ENCODE measurements at regions not wholly inside any gene's neighbourhood (a gene's known extent, or its start where the extent isn't known, plus 50 kb on each side); places are given as distances from the start of the nearest gene placed in this dataset.

DNA sequence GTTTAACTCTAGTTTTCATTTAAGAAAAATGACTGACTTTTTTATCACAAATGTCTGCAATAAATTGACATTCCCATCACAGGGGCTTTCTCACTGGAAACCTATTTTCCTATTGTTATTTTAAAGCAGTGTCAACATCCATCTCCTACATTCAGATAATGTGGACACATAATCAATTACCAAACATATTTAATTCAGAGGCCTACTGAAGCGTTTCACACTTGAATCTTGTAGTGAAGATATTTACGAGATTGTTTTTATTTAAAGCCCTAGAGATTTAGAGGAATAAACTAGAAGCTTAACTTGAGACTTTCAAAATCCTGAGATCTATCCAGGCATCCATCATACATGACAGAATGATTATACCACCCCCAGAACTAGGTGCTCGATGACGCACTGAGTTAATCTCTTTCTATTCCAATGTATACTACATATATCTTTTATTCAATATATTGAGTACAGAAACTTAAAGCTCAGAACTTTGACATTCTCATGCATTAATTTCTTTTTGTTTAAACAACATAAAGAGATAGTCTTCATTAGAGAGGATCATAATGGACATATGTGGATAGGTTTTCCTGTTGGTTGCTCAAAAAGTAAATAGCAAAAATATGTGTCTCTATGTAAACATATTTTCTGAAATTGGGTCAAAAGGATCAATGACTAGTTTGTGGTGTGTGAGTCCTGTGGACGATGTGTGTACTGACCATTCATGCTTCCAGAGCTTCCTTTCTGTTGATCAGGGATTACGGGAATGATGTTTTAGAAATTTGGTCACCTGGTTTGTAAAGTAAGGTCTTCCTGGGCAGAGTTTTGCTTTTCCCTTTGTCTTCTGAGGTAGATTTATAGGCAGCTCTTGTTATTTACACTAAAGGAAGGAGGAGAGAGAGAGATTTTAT, 171.5 kb upstream of the HMCN1 start:
- Mint-ChIP-seq H3K9me3 (no peaks in the 10 kb centered on the region), H3K27ac (no peak overlapping the region), H3K27me3 (no peaks in the 10 kb centered on the region), H3K4me1 (peaks cover 45% of the 10 kb centered on the region), H3K36me3 (ENCODE audit: low read depth) (no peaks in the 10 kb centered on the region), H3K4me3 (no peak overlapping the region)
- DNase-seq, result no peak
- ChIA-PET POLR2A (no interaction called here), CTCF (no interaction called here)
- ATAC-seq (ENCODE audit: low read depth), result no peak
- intact Hi-C loops (cut with micrococcal nuclease), result no loop called here
- TF ChIP-seq, protein P1, sequence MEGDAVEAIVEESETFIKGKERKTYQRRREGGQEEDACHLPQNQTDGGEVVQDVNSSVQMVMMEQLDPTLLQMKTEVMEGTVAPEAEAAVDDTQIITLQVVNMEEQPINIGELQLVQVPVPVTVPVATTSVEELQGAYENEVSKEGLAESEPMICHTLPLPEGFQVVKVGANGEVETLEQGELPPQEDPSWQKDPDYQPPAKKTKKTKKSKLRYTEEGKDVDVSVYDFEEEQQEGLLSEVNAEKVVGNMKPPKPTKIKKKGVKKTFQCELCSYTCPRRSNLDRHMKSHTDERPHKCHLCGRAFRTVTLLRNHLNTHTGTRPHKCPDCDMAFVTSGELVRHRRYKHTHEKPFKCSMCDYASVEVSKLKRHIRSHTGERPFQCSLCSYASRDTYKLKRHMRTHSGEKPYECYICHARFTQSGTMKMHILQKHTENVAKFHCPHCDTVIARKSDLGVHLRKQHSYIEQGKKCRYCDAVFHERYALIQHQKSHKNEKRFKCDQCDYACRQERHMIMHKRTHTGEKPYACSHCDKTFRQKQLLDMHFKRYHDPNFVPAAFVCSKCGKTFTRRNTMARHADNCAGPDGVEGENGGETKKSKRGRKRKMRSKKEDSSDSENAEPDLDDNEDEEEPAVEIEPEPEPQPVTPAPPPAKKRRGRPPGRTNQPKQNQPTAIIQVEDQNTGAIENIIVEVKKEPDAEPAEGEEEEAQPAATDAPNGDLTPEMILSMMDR (IDR thresholded peaks at IDR 0.05), result no peak

DNA sequence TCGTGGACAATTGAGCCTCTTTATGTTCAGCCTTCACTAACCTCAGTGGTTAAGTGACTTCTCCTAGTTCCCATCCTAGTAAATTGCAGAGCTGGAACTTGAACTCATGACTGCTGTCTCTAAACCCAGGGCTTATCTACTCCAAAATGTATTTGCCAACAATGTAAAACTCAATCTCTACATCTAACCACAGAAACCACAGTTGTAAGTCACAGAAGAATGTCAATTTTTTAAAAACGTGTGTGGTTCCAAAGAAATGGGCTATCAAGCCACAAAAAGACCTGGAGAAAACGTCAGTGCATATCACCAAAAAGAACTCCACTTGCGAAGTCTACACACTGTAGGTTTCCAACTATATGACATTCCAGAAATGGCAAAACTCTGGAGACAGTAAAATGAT, 172.6 kb upstream of the HMCN1 start:
- ATAC-seq (ENCODE audit: low read depth), result no peak
- CTCF ChIA-PET, result interaction anchor here (3.5 kb wide), 1 partner anchor 108 kb away, joined by 23 read pairs; no protein-coding TSS in a partner anchor
- peaks cover 35% of the 10 kb centered on the region for H3K4me1 Mint-ChIP-seq
- H3K36me3 Mint-ChIP-seq (ENCODE audit: low read depth), result no peaks in the 10 kb centered on the region
- no peak for DNase-seq
- TF ChIP-seq, protein P1 (IDR thresholded peaks at IDR 0.05), result no peak
- H3K9me3 Mint-ChIP-seq, result no peaks in the 10 kb centered on the region
- H3K4me3 Mint-ChIP-seq, result no peak overlapping the region
- intact Hi-C loops (cut with micrococcal nuclease), result no loop called here
- no peaks in the 10 kb centered on the region for H3K27me3 Mint-ChIP-seq
- POLR2A ChIA-PET, result interaction anchor here (0.9 to 3.9 kb wide), 2 partner anchors 75 to 245 kb away, joined by 4 to 43 read pairs; partner anchors contain the start of gene IVNS1ABP
- peak overlapping the region; percentile 27 for H3K27ac Mint-ChIP-seq

DNA sequence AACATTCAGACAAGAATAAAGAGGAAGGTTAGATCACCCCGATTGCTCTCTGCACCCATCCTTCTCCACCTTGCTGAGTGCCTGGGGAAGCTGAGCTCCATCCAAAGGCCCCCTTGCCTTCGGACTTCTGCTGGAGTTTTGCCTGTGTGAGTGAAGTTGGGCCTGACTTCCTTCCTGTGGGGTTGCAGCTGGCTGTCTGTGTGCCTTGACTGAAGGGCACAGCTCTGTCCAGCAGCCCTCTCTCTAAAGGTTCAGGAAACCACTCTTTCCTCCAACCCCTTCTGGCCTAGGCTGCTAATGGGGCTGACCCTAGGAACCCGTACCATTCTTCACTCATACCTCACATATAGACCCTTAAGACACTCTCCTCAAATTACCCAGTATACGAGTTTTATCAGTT, 173.4 kb upstream of the HMCN1 start:
- no peaks in the 10 kb centered on the region for H3K36me3 Mint-ChIP-seq (ENCODE audit: low read depth)
- TF ChIP-seq, protein P1 (IDR thresholded peaks at IDR 0.05), result no peak
- intact Hi-C loops (cut with micrococcal nuclease), result loop anchor here (1.0 kb wide), 2 partner anchors 110 to 243 kb away; partner anchors contain the start of gene IVNS1ABP
- no peaks in the 10 kb centered on the region for H3K9me3 Mint-ChIP-seq
- H3K27me3 Mint-ChIP-seq, result no peaks in the 10 kb centered on the region
- DNase-seq (no peak), ATAC-seq (ENCODE audit: low read depth) (no peak)
- ChIA-PET CTCF (interaction anchor here (0.9 to 3.5 kb wide), 7 partner anchors 8 to 243 kb away, joined by 3 to 23 read pairs (median 8); partner anchors contain the start of gene IVNS1ABP), POLR2A (interaction anchor here (0.9 to 3.9 kb wide), 6 partner anchors 35 to 244 kb away, joined by 3 to 43 read pairs (median 4); partner anchors contain the start of gene IVNS1ABP)
- peak overlapping the region; percentile 74 for H3K27ac Mint-ChIP-seq
- peaks cover 27% of the 10 kb centered on the region for H3K4me1 Mint-ChIP-seq
- no peak overlapping the region for H3K4me3 Mint-ChIP-seq

DNA sequence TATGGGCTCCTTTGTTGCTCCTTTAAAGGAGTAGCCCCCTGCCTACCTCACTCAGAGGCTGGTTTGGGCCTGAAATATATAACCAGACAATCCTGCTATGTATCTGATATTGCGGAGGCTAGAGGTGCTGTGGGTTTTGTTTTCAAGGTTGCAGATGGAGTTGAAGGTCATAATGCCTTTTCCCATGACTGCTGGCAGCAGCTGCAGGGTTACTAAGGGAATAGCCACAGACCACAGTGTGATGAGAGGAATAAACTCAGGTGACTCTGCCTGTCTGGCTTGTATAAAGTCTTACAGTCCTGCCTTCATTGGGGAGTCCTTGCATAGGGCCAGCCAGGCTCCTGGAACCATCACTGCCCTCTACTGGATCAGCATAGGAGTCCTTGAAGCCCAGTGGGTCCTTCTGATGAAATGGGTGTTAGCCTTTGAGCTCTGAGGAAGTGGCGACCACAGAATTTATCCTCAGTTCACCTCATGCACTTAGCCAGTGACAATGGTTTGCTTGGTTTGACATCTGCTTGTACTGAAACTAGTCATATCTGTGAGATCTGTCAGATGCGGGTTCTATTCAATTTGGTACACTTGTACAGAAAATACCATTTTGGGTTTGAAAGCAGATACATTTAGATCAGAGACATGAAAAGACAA, 174.4 kb upstream of the HMCN1 start:
- H3K27me3 Mint-ChIP-seq, result no peaks in the 10 kb centered on the region
- intact Hi-C loops (cut with micrococcal nuclease), result loop anchor here (1.0 kb wide), 2 partner anchors 110 to 243 kb away; partner anchors contain the start of gene IVNS1ABP
- no peak overlapping the region for H3K4me3 Mint-ChIP-seq
- ATAC-seq (ENCODE audit: low read depth) (peak; percentile 90), DNase-seq (no peak)
- peak overlapping the region; percentile 74 for H3K27ac Mint-ChIP-seq
- no peaks in the 10 kb centered on the region for H3K9me3 Mint-ChIP-seq
- H3K4me1 Mint-ChIP-seq, result peaks cover 27% of the 10 kb centered on the region
- ChIA-PET POLR2A (interaction anchor here (0.6 to 3.9 kb wide), 10 partner anchors 36 to 246 kb away, joined by 3 to 43 read pairs (median 3); partner anchors contain the start of gene IVNS1ABP), CTCF (interaction anchor here (0.6 to 3.5 kb wide), 15 partner anchors 9 to 321 kb away, joined by 3 to 23 read pairs (median 5); partner anchors contain the start of gene IVNS1ABP)
- no peaks in the 10 kb centered on the region for H3K36me3 Mint-ChIP-seq (ENCODE audit: low read depth)
- TF ChIP-seq, protein P1 (IDR thresholded peaks at IDR 0.05), result no peak

Data from activated B cell treated with CpG ODN at 0.5 μM for 24 hours (primary cell).